ENCODE measurements at regions not wholly inside any gene's neighbourhood (a gene's known extent, or its start where the extent isn't known, plus 50 kb on each side); places are given as distances from the start of the nearest gene placed in this dataset.

GRCh38 chr15:66939451-66940023 is 125.9 kb upstream of the SMAD3 start:
- no peak overlapping the region for H3K27ac ChIP-seq
- TF ChIP-seq ZFX (IDR thresholded peaks at IDR 0.05) (no peak), CTCF (conservative IDR thresholded peaks at IDR 0.05) (no peak)

GRCh38 chr15:66940368-66940767 is 125.0 kb upstream of the SMAD3 start:
- no peak for TF ChIP-seq ZFX (IDR thresholded peaks at IDR 0.05)
- no peak for TF ChIP-seq CTCF (conservative IDR thresholded peaks at IDR 0.05)
- no peak overlapping the region for H3K27ac ChIP-seq

GRCh38 chr15:66941108-66941711 is 124.2 kb upstream of the SMAD3 start:
- TF ChIP-seq ZFX (IDR thresholded peaks at IDR 0.05) (no peak), CTCF (conservative IDR thresholded peaks at IDR 0.05) (no peak)
- no peak overlapping the region for H3K27ac ChIP-seq

GRCh38 chr15:66941791-66942190 is 123.6 kb upstream of the SMAD3 start:
- TF ChIP-seq ZFX (IDR thresholded peaks at IDR 0.05), result no peak
- no peak for TF ChIP-seq CTCF (conservative IDR thresholded peaks at IDR 0.05)
- H3K27ac ChIP-seq, result no peak overlapping the region

GRCh38 chr15:66942649-66943390 is 122.6 kb upstream of the SMAD3 start:
- no peak overlapping the region for H3K27ac ChIP-seq
- TF ChIP-seq CTCF (conservative IDR thresholded peaks at IDR 0.05) (no peak), ZFX (IDR thresholded peaks at IDR 0.05) (no peak)

- no peak overlapping the region for H3K27ac ChIP-seq
- TF ChIP-seq ZFX (IDR thresholded peaks at IDR 0.05) (no peak), CTCF (conservative IDR thresholded peaks at IDR 0.05) (no peak)
These were observed 121.8 kb upstream of the SMAD3 start for GRCh38 chr15:66943456-66944095.

GRCh38 chr15:66944121-66944520 is 121.3 kb upstream of the SMAD3 start:
- H3K27ac ChIP-seq, result no peak overlapping the region
- TF ChIP-seq CTCF (conservative IDR thresholded peaks at IDR 0.05) (no peak), ZFX (IDR thresholded peaks at IDR 0.05) (no peak)
